GM23248 (cell line): ENCODE measurements at regions not wholly inside any gene's neighbourhood (a gene's known extent, or its start where the extent isn't known, plus 50 kb on each side); places are given as distances from the start of the nearest gene placed in this dataset.
A peak's percentile ranks its signal among the peaks of the same experiment; 100 is the strongest.

Source experiments
- DNase-seq: peaks from one replicate; pipeline ENCODE4 v3.0.0-alpha.2; 2015
- H2AFZ ChIP-seq: fragments of 200-600 bp; sonication (generic); 2 replicates; pipeline ENCODE4 v1.6.1; 2016; ENCODE audit warnings: antibody characterized with exemption
- H3F3A ChIP-seq: fragments of 200-600 bp; sonication (generic); 2 replicates; pipeline ENCODE4 v1.6.1; 2016; ENCODE audit warnings: mild to moderate bottlenecking, antibody characterized with exemption, mixed run types; ENCODE audit not compliant: insufficient read depth
- H3K27ac ChIP-seq: fragments of 200-600 bp; sonication (generic); 2 replicates; pipeline ENCODE4 v1.5.1; 2016; ENCODE audit warnings: mild to moderate bottlenecking
- H3K27me3 ChIP-seq: fragments of 200-600 bp; sonication (generic); replicated peaks from 2 replicates; pipeline ENCODE4 v1.6.1; 2016; ENCODE audit warnings: mild to moderate bottlenecking; ENCODE audit not compliant: insufficient read depth
- H3K36me3 ChIP-seq: fragments of 200-600 bp; sonication (generic); 2 replicates; pipeline ENCODE4 v1.6.1; 2016; ENCODE audit warnings: low read depth, mild to moderate bottlenecking
- H3K4me1 ChIP-seq: fragments of 200-600 bp; sonication (generic); 2 replicates; pipeline ENCODE4 v1.6.1; 2016; ENCODE audit warnings: mild to moderate bottlenecking; ENCODE audit not compliant: insufficient read depth
- H3K4me2 ChIP-seq: fragments of 200-600 bp; sonication (generic); one replicate; pipeline ENCODE4 v1.6.1; 2016; ENCODE audit warnings: mild to moderate bottlenecking; ENCODE audit not compliant: unreplicated experiment
- H3K4me3 ChIP-seq: fragments of 200-600 bp; sonication (generic); 2 replicates; pipeline ENCODE4 v1.5.1; 2016; ENCODE audit warnings: mild to moderate bottlenecking
- H3K79me2 ChIP-seq: fragments of 200-600 bp; sonication (generic); 2 replicates; pipeline ENCODE4 v1.6.1; 2016; ENCODE audit warnings: mild to moderate bottlenecking; ENCODE audit not compliant: insufficient read depth
- H3K9ac ChIP-seq: fragments of 200-600 bp; sonication (generic); 2 replicates; pipeline ENCODE4 v1.6.1; 2016; ENCODE audit warnings: mild to moderate bottlenecking
- H3K9me2 ChIP-seq: fragments of 200-600 bp; sonication (generic); 2 replicates; pipeline ENCODE4 v1.6.1; 2016; ENCODE audit warnings: mixed run types, mild to moderate bottlenecking, moderate library complexity; ENCODE audit not compliant: insufficient read depth
- H3K9me3 ChIP-seq: fragments of 200-600 bp; sonication (generic); one replicate; pipeline ENCODE4 v1.6.1; 2017; ENCODE audit warnings: low read depth
- H4K20me1 ChIP-seq: fragments of 200-600 bp; sonication (generic); 2 replicates; pipeline ENCODE4 v1.6.0; 2016; ENCODE audit not compliant: insufficient read depth
- EZH2 ChIP-seq: fragments of 200-600 bp; sonication (generic); IDR thresholded peaks from 2 replicates; pipeline ENCODE4 v1.6.1; 2018; ENCODE audit warnings: antibody characterized with exemption, mild to moderate bottlenecking; ENCODE audit not compliant: insufficient read depth, poor library complexity, severe bottlenecking
- EZH2phosphoT487 ChIP-seq: fragments of 200-600 bp; sonication (generic); IDR thresholded peaks from 2 replicates; pipeline ENCODE4 v1.6.1; 2018; ENCODE audit warnings: antibody characterized with exemption, moderate library complexity, mild to moderate bottlenecking, low read depth; ENCODE audit not compliant: insufficient read depth
- WGBS, 2 experiments: methylation state at CpG; one replicate each; pipeline ENCODE4 v1.1.6; 2015 to 2017; ENCODE audit warnings: low lambda C conversion rate in 2 of 2, low coverage in 1 of 2; ENCODE audit errors: missing lambda C conversion rate in 2 of 2; 5-methylcytosine and 5-hydroxymethylcytosine counted together
- in situ Hi-C: fragments of 300-500 bp; cut with MboI; formaldehyde crosslinking; loops from 2 replicates; pipeline ENCODE4 v1.15.0; 2020

DNA sequence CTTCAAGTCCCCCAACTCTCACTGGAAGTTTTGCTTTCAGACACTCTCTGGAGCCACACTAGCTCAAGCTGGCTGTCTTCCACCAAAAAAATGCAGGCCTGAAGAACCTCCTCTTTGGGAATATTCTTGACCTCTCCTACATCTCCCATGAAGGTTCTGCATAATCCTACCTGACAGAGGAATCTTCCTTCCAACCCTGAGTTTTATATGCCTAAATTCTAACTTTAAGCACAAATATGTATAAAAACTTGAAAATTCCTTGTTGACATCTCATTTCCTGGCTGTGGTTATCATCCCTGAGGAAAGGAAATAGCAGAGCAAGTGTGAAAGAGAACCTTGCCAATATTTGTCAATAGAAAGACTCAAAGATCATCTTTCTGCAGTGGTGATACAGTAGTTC, 249.0 kb downstream of the LPIN1 start:
- Histone ChIP-seq H3K27ac (no peak overlapping the region), H3K79me2 (no peaks in the 10 kb centered on the region), H2AFZ (no peak overlapping the region), H3K36me3 (no peaks in the 10 kb centered on the region), H3K9me3 (no peaks in the 10 kb centered on the region), H3K4me1 (peaks cover 26% of the 10 kb centered on the region), H3K4me3 (no peak overlapping the region), H4K20me1 (no peaks in the 10 kb centered on the region), H3K9me2 (no peaks in the 10 kb centered on the region), H3F3A (peaks cover 6% of the 10 kb centered on the region; the same call in 1 of the 2 replicates), H3K4me2 (peak overlapping the region; percentile 16), H3K9ac (no peak overlapping the region), H3K27me3 (no peaks in the 10 kb centered on the region)
- in situ Hi-C loops = no loop called here
- DNase-seq = peak; percentile 61
- TF ChIP-seq EZH2 (no peak), EZH2phosphoT487 (0 out of 2 replicates have a peak, but pooled peaks have one; percentile 53)

DNA sequence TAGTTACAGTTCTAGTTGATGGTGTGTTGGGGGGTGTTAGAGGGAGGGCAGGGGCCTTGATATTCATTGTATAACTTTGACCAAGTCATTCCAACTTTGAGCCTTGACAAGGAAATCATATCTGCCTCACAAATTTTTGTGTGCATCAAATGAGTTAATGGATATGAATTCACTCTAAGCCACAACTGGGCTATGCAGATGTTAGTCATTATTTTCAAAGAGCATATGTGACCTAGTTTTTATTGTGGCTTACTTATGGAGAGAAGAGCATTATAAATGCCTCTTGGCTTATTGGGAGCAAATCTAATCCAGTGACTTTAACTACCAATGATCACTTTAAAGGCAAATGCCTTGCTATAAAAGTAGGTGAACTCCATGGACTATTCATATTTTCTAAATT, 250.2 kb downstream of the LPIN1 start:
- peaks cover 6% of the 10 kb centered on the region; the same call in 1 of the 2 replicates for H3F3A ChIP-seq

DNA sequence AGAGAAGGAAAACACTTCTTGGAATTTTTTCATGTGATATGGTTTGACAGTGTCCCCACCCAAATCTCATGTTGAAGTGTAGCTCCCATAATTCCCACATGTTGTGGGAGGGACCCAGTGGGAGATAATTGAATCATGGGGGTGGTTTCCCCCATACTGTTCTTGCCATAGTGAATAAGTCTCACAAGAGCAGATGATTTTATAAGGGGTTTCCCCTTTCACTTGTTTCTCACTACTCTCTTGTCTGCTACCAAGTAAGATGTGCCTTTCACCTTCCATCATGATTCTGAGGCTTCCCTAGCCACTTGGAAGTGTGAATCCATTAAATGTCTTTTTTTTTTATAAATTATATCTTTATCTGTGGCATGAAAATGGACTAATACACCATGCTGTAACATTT, 250.7 kb downstream of the LPIN1 start:
- peak overlapping the region; percentile 43 for H3K4me2 ChIP-seq
- H3K79me2 ChIP-seq = no peaks in the 10 kb centered on the region
- H3K27me3 ChIP-seq = no peaks in the 10 kb centered on the region
- H3F3A ChIP-seq = peaks cover 6% of the 10 kb centered on the region; the same call in 1 of the 2 replicates
- TF ChIP-seq EZH2 (no peak), EZH2phosphoT487 (no peak)
- H4K20me1 ChIP-seq = no peaks in the 10 kb centered on the region
- H3K9me3 ChIP-seq = no peaks in the 10 kb centered on the region
- in situ Hi-C loops = no loop called here
- no peak for DNase-seq
- no peaks in the 10 kb centered on the region for H3K9me2 ChIP-seq
- peaks cover 26% of the 10 kb centered on the region for H3K4me1 ChIP-seq
- no peak overlapping the region for H3K27ac ChIP-seq
- H3K4me3 ChIP-seq = no peak overlapping the region
- no peak overlapping the region for H3K9ac ChIP-seq
- no peak overlapping the region for H2AFZ ChIP-seq
- no peaks in the 10 kb centered on the region for H3K36me3 ChIP-seq

More for the DNA sequence above, 250.2 kb downstream of the LPIN1 start:
- Histone ChIP-seq H3K9ac (no peak overlapping the region), H3K27me3 (no peaks in the 10 kb centered on the region), H4K20me1 (no peaks in the 10 kb centered on the region), H3K79me2 (no peaks in the 10 kb centered on the region), H3K4me1 (peaks cover 26% of the 10 kb centered on the region), H3K27ac (no peak overlapping the region), H3K36me3 (no peaks in the 10 kb centered on the region), H3K9me3 (no peaks in the 10 kb centered on the region), H3K9me2 (no peaks in the 10 kb centered on the region), H3K4me2 (peak overlapping the region; percentile 43), H2AFZ (no peak overlapping the region), H3K4me3 (no peak overlapping the region)
- no peak for TF ChIP-seq EZH2
- no peak for TF ChIP-seq EZH2phosphoT487
- in situ Hi-C loops = no loop called here
- peak; percentile 75 for DNase-seq

DNA sequence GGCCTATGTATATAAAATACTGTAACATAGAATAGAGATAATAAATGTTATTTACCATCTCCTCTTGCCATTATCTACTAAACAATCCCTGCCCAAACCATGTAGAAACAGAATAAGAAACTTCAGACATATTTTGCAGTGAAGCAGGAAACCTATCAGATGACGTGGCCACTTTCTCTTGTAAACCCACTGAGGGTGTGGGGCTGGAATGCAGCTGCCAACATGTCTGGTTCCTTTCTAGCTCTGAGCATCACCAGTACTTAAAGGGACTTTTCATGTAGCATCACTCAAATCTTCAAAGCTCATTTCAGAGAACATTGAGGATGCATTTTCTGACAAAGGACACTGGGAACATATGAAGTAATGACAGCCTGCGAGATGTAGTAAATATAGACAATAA, 251.8 kb downstream of the LPIN1 start:
- Histone ChIP-seq H3K9me2 (no peaks in the 10 kb centered on the region), H3K79me2 (no peaks in the 10 kb centered on the region), H3K27ac (no peak overlapping the region), H3K27me3 (no peaks in the 10 kb centered on the region), H3K9me3 (no peaks in the 10 kb centered on the region), H2AFZ (no peak overlapping the region), H3F3A (peaks cover 6% of the 10 kb centered on the region; the same call in 1 of the 2 replicates), H3K36me3 (no peaks in the 10 kb centered on the region), H3K4me3 (no peak overlapping the region), H4K20me1 (no peaks in the 10 kb centered on the region), H3K4me1 (peaks cover 26% of the 10 kb centered on the region), H3K4me2 (no peak overlapping the region), H3K9ac (no peak overlapping the region)
- DNase-seq = peak; percentile 43
- in situ Hi-C loops = no loop called here
- WGBS, 2 experiments = 64 to 78% methylated on average over 2 of the region's 2 CpGs
- TF ChIP-seq EZH2 (no peak), EZH2phosphoT487 (no peak)

DNA sequence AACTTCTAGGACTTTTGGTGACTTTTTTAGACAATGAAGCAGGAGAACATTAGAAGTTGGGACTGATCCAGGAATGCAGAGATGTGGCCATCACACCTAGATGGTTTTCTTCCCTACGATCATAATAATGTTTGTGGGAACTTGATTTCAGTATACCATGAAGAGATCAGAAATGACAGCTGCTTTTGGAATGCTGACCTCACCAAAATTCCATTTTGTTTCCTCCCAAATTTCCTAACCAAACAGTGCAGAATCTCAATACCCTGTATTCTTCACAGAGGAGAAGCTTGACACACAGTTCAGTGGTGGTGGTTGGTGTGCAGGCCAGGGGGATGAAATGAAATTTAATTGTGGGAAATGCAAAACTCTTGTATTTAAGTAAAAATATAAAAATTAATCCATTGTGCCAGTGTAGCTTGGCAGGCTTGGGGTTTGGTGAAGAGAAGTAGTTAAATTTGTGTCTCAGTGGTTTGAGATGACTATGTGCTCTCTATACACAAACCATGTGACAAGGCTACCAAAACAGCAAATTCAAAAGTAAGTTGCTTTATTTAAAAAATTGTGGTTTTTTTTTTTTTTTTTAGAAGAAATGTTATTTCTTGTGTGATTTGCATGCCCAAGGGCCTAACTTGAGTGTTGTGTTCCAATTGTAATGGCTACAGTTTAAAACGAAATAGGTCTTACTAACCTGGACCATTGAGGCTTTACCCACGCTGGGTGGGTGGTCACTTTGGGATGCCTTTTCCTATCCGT, 252.4 kb downstream of the LPIN1 start:
- Histone ChIP-seq H3K9me2 (no peaks in the 10 kb centered on the region), H3K9ac (no peak overlapping the region), H2AFZ (no peak overlapping the region), H3K4me2 (no peak overlapping the region), H3K79me2 (no peaks in the 10 kb centered on the region), H3K4me1 (peaks cover 26% of the 10 kb centered on the region), H3K4me3 (no peak overlapping the region), H4K20me1 (no peaks in the 10 kb centered on the region), H3K27ac (no peak overlapping the region), H3F3A (peaks cover 6% of the 10 kb centered on the region; the same call in 1 of the 2 replicates), H3K27me3 (no peaks in the 10 kb centered on the region), H3K9me3 (no peaks in the 10 kb centered on the region), H3K36me3 (no peaks in the 10 kb centered on the region)
- TF ChIP-seq EZH2phosphoT487 (no peak), EZH2 (no peak)
- 65 to 81% methylated on average over 4 of the region's 4 CpGs for WGBS, 2 experiments
- in situ Hi-C loops = no loop called here
- peak; percentile 23 for DNase-seq
